Activated T-cell treated with anti-CD3 and anti-CD28 coated beads, Interleukin-2, amount 50 U/mL, for 4 hours (primary cell): ENCODE measurements at regions not wholly inside any gene's neighbourhood (a gene's known extent, or its start where the extent isn't known, plus 50 kb on each side); places are given as distances from the start of the nearest gene placed in this dataset.
"Not testable (repeated sequence)": the region's sequence is repeated elsewhere in the genome, so short reads cannot be mapped to it uniquely, and the experiment has no call there.

Experiments
- ATAC-seq, 2 donors: fragments of 200-7000 bp; cut with Tn5 transposase; one replicate each; pipeline ENCODE4 v1.10.0; 2021
- DNase-seq: peaks from one replicate; pipeline ENCODE4 v3.0.0-alpha.2; 2020
- H3K27me3 Mint-ChIP-seq: one replicate; pipeline ENCODE4 v1.8.0; 2021; ENCODE audit warnings: low read depth, mixed read lengths
- H3K36me3 Mint-ChIP-seq: one replicate; pipeline ENCODE4 v1.8.0; 2022; ENCODE audit warnings: mixed read lengths; ENCODE audit not compliant: insufficient read depth
- H3K4me1 Mint-ChIP-seq: one replicate; pipeline ENCODE4 v1.8.0; 2021; ENCODE audit warnings: low read depth, mixed read lengths
- H3K4me3 Mint-ChIP-seq: one replicate; pipeline ENCODE4 v1.8.0; 2021; ENCODE audit warnings: mild to moderate bottlenecking, moderate library complexity, mixed read lengths
- H3K9me3 Mint-ChIP-seq: one replicate; pipeline ENCODE4 v1.8.0; 2021; ENCODE audit warnings: mixed read lengths

DNA sequence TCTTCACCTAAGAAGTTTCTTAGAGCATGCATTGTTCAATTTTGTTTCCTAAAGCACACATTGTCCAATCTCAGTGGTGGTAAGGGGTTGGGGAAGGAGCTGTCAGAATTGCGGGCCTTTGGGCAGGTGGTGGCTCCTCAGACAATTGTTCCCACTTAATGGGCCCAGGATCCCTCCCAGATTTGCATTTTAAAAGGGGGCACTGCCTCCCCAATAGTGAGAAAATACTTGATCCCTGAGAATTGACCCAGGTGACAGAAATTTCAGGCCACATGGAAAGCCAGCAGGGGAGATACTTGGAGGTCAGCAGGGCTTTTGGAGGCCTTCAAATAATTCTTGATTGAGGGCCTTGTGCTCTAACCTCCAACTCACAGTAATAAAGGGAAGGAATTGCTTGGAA, 217.1 kb downstream of the ZNF674 start:
- ATAC-seq (no peak), DNase-seq (no peak)
- Mint-ChIP-seq H3K4me3 (no peak overlapping the region), H3K36me3 (no peaks in the 10 kb centered on the region), H3K27me3 (no peaks in the 10 kb centered on the region), H3K9me3 (no peaks in the 10 kb centered on the region), H3K4me1 (peaks cover 32% of the 10 kb centered on the region)

DNA sequence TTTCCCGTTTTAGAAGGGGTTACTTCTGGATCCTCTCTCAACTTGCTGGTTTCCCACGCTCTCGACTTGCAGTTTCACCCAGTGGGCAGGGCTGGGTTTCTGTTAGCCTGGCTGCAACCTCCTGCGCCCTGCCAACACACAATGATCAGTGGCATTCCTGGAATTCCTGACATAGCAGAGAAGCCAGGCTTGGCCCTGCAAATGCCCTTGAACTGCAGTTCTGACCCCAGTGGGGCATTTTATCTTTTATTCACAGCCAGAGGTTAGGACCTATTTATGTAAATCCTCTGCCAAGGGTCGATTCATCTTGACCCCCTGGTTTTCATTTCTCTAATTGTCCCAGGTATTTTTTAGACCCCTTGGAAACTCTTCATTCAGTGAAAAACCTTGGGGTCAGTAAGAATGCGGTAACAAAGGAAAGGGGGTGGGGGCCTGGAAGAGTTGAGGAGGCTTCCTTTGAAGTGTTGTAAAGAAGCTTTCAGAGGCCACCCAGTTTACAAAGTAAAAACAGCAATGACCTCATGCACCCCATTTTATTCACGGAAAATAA, 217.6 kb downstream of the ZNF674 start:
- DNase-seq = no peak
- peaks cover 37% of the 10 kb centered on the region for H3K4me1 Mint-ChIP-seq
- H3K9me3 Mint-ChIP-seq = no peaks in the 10 kb centered on the region
- no peaks in the 10 kb centered on the region for H3K36me3 Mint-ChIP-seq
- no peak overlapping the region for H3K4me3 Mint-ChIP-seq
- H3K27me3 Mint-ChIP-seq = no peaks in the 10 kb centered on the region
- ATAC-seq = no peak

DNA sequence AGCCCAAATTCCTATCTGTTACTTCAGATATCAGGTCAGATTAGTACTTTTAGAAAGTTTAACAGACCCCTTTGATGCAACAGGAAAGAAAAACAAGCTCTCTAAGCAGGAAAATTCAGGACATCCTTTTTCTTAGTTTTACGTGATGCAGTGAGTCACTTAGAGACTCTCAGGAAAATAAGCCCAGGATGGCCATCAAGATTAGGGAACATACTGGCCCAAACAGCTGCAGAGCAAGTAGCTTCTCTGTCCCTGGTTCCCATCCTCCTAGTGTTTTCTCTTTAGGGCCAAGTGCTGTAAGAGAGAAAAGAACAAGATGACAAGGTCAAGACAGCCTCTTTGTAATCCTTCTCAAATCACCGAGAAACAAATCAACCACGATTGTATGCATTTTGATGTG, 219.1 kb downstream of the ZNF674 start:
- Mint-ChIP-seq H3K4me1 (peaks cover 48% of the 10 kb centered on the region), H3K4me3 (no peak overlapping the region), H3K9me3 (no peaks in the 10 kb centered on the region), H3K27me3 (no peaks in the 10 kb centered on the region), H3K36me3 (no peaks in the 10 kb centered on the region)
- DNase-seq = no peak
- ATAC-seq = no peak

- ATAC-seq (peak; percentile 83 to 86), DNase-seq (peak; percentile 58)
- Mint-ChIP-seq H3K36me3 (no peaks in the 10 kb centered on the region), H3K4me1 (peaks cover 55% of the 10 kb centered on the region), H3K4me3 (peak overlapping the region; percentile 19), H3K27me3 (no peaks in the 10 kb centered on the region), H3K9me3 (no peaks in the 10 kb centered on the region)
These were observed 219.8 kb downstream of the ZNF674 start for GRCh38 chrX:46325312-46325877.

- no peaks in the 10 kb centered on the region for H3K27me3 Mint-ChIP-seq
- H3K4me3 Mint-ChIP-seq = no peak overlapping the region
- DNase-seq = no peak
- H3K4me1 Mint-ChIP-seq = peaks cover 67% of the 10 kb centered on the region
- no peaks in the 10 kb centered on the region for H3K9me3 Mint-ChIP-seq
- ATAC-seq = no peak
- no peaks in the 10 kb centered on the region for H3K36me3 Mint-ChIP-seq
These were observed 221.1 kb downstream of the ZNF674 start for GRCh38 chrX:46324166-46324565.

- not testable (repeated sequence) for H3K9me3 Mint-ChIP-seq, ATAC-seq, H3K27me3 Mint-ChIP-seq, DNase-seq, H3K36me3 Mint-ChIP-seq
- H3K4me3 Mint-ChIP-seq = peak overlapping the region; percentile 40
- H3K4me1 Mint-ChIP-seq = peaks cover 70% of the 10 kb centered on the region
These were observed 222.3 kb downstream of the ZNF674 start for GRCh38 chrX:46322929-46323328.

DNA sequence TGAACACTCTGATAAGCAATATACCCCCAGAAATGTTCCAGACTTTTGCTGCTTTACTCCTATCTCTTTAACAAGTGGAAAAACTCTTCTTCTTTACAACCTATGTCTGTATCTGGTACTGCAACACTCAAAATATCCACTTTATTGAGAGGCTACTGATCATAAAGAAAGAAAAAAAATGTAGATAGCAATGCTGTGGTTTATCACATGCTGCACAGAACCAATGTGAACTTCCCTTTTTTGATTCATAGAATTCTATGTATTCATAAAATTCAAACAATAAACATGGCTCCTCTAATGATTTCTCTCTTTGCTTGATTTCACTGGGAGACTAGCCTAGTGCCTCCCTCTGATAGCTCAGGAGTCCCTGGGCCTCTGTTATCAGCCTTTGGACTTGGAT, 223.5 kb downstream of the ZNF674 start:
- no peaks in the 10 kb centered on the region for H3K9me3 Mint-ChIP-seq
- H3K4me1 Mint-ChIP-seq = peaks cover 63% of the 10 kb centered on the region
- DNase-seq = no peak
- H3K36me3 Mint-ChIP-seq = no peaks in the 10 kb centered on the region
- ATAC-seq = no peak
- H3K4me3 Mint-ChIP-seq = no peak overlapping the region
- no peaks in the 10 kb centered on the region for H3K27me3 Mint-ChIP-seq

DNA sequence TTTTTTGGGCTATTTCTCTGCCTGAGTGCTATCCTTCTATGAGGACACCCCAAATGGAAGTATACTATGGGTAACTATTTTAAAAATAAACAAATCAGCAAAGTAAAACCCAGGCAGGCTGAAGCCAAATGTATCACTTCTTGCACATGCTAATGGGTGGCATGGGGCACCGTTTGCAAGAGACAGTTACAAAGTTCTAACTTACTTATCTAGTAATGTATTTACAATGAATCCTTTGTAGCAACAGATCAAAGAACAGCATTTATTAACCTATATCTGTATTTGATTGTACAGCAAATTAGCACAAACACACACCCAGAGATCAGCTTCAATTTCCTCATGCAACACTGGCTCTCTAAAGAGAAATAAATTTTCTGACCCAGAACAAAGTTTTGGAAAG, 225.5 kb downstream of the ZNF674 start:
- Mint-ChIP-seq H3K36me3 (no peaks in the 10 kb centered on the region), H3K27me3 (no peaks in the 10 kb centered on the region), H3K4me3 (no peak overlapping the region), H3K4me1 (peaks cover 50% of the 10 kb centered on the region), H3K9me3 (no peaks in the 10 kb centered on the region)
- no peak for DNase-seq
- ATAC-seq = no peak

DNA sequence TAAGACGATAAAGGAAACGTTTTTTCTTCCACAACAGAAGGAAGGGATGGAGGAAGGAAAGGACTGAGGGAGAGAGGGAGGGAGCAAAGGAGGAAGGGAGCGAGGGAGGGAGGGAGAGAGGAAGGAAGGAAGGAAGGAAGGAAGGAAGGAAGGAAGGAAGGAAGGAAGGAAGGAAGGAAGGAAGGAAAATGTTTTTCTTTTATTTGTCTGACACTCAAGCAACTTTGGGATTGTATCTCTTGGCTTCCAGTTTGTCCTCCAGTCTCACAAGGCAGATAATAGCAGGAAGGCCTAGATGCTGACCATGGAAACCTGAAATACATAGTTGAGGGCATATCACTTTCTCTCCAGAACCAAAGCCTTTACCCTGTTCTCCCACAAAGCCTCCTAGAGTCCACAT, 226.7 kb downstream of the ZNF674 start:
- Mint-ChIP-seq H3K4me3 (no peak overlapping the region), H3K9me3 (no peaks in the 10 kb centered on the region), H3K36me3 (no peaks in the 10 kb centered on the region), H3K4me1 (peaks cover 42% of the 10 kb centered on the region), H3K27me3 (no peaks in the 10 kb centered on the region)
- DNase-seq (no peak), ATAC-seq (no peak)

DNA sequence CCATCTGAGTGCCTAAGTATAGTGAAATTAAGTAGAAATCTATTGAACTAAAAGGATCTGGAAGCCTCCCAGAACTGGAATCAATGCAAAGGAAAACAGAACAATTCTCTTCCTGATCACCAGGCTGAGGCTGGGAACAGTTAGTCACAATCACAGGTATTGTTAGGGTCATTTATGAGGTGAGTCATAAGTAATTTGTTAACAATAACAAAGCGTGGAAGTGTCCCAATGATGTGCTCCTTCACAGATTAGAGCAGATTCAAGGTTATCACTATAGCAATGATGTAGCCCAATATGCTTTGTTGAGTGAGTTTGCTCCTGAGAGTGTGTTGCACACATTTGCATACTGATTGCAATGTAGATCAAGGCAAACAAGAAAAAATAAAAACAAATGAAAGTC, 228.1 kb downstream of the ZNF674 start:
- H3K4me1 Mint-ChIP-seq = peaks cover 31% of the 10 kb centered on the region
- DNase-seq = no peak
- no peaks in the 10 kb centered on the region for H3K27me3 Mint-ChIP-seq
- no peaks in the 10 kb centered on the region for H3K36me3 Mint-ChIP-seq
- no peak overlapping the region for H3K4me3 Mint-ChIP-seq
- ATAC-seq = no peak
- H3K9me3 Mint-ChIP-seq = no peaks in the 10 kb centered on the region

- no peaks in the 10 kb centered on the region for H3K36me3 Mint-ChIP-seq
- H3K4me1 Mint-ChIP-seq = peaks cover 11% of the 10 kb centered on the region
- no peaks in the 10 kb centered on the region for H3K9me3 Mint-ChIP-seq
- no peaks in the 10 kb centered on the region for H3K27me3 Mint-ChIP-seq
- ATAC-seq = no peak
- H3K4me3 Mint-ChIP-seq = no peak overlapping the region
- no peak for DNase-seq
These were observed 233.6 kb downstream of the ZNF674 start for GRCh38 chrX:46311581-46312120.

- DNase-seq (no peak), ATAC-seq (peak; percentile 55 to 61)
- Mint-ChIP-seq H3K4me3 (no peak overlapping the region), H3K4me1 (peaks cover 11% of the 10 kb centered on the region), H3K36me3 (no peaks in the 10 kb centered on the region), H3K27me3 (no peaks in the 10 kb centered on the region), H3K9me3 (no peaks in the 10 kb centered on the region)
These were observed 234.3 kb downstream of the ZNF674 start for GRCh38 chrX:46310815-46311497.

- peaks cover 11% of the 10 kb centered on the region for H3K4me1 Mint-ChIP-seq
- H3K27me3 Mint-ChIP-seq = no peaks in the 10 kb centered on the region
- no peak for DNase-seq
- ATAC-seq = no peak
- H3K9me3 Mint-ChIP-seq = peaks cover 7% of the 10 kb centered on the region
- H3K36me3 Mint-ChIP-seq = no peaks in the 10 kb centered on the region
- no peak overlapping the region for H3K4me3 Mint-ChIP-seq
These were observed 237.1 kb downstream of the ZNF674 start for GRCh38 chrX:46308110-46308509.

GRCh38 chrX:46306103-46306502, 239.1 kb downstream of the ZNF674 start:
- no peak for DNase-seq
- no peaks in the 10 kb centered on the region for H3K27me3 Mint-ChIP-seq
- H3K9me3 Mint-ChIP-seq = peaks cover 7% of the 10 kb centered on the region
- H3K4me3 Mint-ChIP-seq = no peak overlapping the region
- no peaks in the 10 kb centered on the region for H3K36me3 Mint-ChIP-seq
- ATAC-seq = no peak
- peaks cover 6% of the 10 kb centered on the region for H3K4me1 Mint-ChIP-seq

GRCh38 chrX:46305431-46305830, 239.8 kb downstream of the ZNF674 start:
- Mint-ChIP-seq H3K36me3 (no peaks in the 10 kb centered on the region), H3K4me1 (peaks cover under 1% of the 10 kb centered on the region), H3K27me3 (no peaks in the 10 kb centered on the region), H3K4me3 (no peak overlapping the region), H3K9me3 (peaks cover 7% of the 10 kb centered on the region)
- DNase-seq (no peak), ATAC-seq (no peak)
